K562 (cell line): ENCODE measurements at regions not wholly inside any gene's neighbourhood (a gene's known extent, or its start where the extent isn't known, plus 50 kb on each side); places are given as distances from the start of the nearest gene placed in this dataset.

Experiments
- ATAC-seq: fragments of 200-7000 bp; cut with Tn5 transposase; 3 replicates; pipeline ENCODE4 v1.9.1; 2020; ENCODE audit warnings: moderate library complexity
- BruUV-seq: library from RNA; stranded (reverse); fragments of 400-500 nt; replicated peaks from 2 replicates; lab custom pipeline; 2021; lab: Mats Ljungman, UMichigan
- CTCF ChIA-PET: fragments of 300-600 bp; formaldehyde crosslinking; extraction: SDS; loops from one replicate; lab custom pipeline; 2021; ENCODE audit warnings: low intra/inter-chr PET ratio; lab: Yijun Ruan, JAX
- POLR2A ChIA-PET: fragments of 300-600, 350-650 bp; sonication (Branson Sonifier 250); formaldehyde crosslinking; extraction: SDS; loops from one replicate; lab custom pipeline; 2021; ENCODE audit warnings: antibody characterized with exemption, inconsistent platforms; lab: Yijun Ruan, JAX
- DNase-seq, 4 experiments: peaks; one replicate each; pipeline versions ENCODE4 v3.0.0 to v3.0.0-alpha.2; 2011 to 2018; ENCODE audit warnings: low spot score in 3 of 4, mixed read lengths in 3 of 4; ENCODE audit errors: extremely low read depth in 1 of 4
- FAIRE-seq: peaks from 2 replicates; lab custom pipeline; 2011; peaks lifted over from hg19 to GRCh38; lab: Jason Lieb, UNC
- H2AFZ ChIP-seq: 2 replicates; pipeline ENCODE4 v1.6.0; 2011; ENCODE audit warnings: low read depth, low read length, control low read depth, inconsistent platforms
- H3K27ac ChIP-seq: fragments of 200-600 bp; 3 replicates; pipeline ENCODE4 v1.8.0; 2011; ENCODE audit warnings: low read depth, mild to moderate bottlenecking, control low read depth, inconsistent platforms, low read length, moderate library complexity, mixed read lengths; ENCODE audit errors: extremely low read depth
- H3K27me3 ChIP-seq, 2 experiments: fragments of 300-600 bp in 1 of 2; 2 replicates in 1 of 2; 3 replicates in 1 of 2; pipeline versions ENCODE4 v1.6.0 to v1.8.0; 2011; ENCODE audit warnings: inconsistent platforms in 2 of 2, low read length in 2 of 2, mild to moderate bottlenecking in 1 of 2, mixed read lengths in 1 of 2, moderate library complexity in 1 of 2; ENCODE audit not compliant: control insufficient read depth in 2 of 2, insufficient read depth in 2 of 2
- H3K36me3 ChIP-seq: fragments of 300-600 bp; 3 replicates; pipeline ENCODE4 v1.8.0; 2011; ENCODE audit warnings: mild to moderate bottlenecking, low read length, inconsistent platforms; ENCODE audit not compliant: control insufficient read depth, insufficient read depth
- H3K4me1 ChIP-seq, 2 experiments: fragments of 200-600 bp in 1 of 2; replicated peaks in 1 of 2; 2 replicates in 1 of 2; 3 replicates in 1 of 2; pipeline versions ENCODE4 v1.5.1 to v1.8.0; 2011; ENCODE audit warnings: inconsistent platforms in 2 of 2, low read length in 2 of 2, mild to moderate bottlenecking in 1 of 2, mixed read lengths in 1 of 2, moderate library complexity in 1 of 2; ENCODE audit not compliant: control insufficient read depth in 2 of 2, insufficient read depth in 2 of 2
- H3K4me2 ChIP-seq: 2 replicates; pipeline ENCODE4 v1.6.1; 2011; ENCODE audit warnings: low read length, control low read depth, inconsistent platforms, mixed read lengths; ENCODE audit not compliant: insufficient read depth
- H3K4me3 ChIP-seq: fragments of 200-600 bp; sonication (generic), shearing (Covaris generic); 2 replicates; pipeline ENCODE4 v1.5.1; 2016; ENCODE audit warnings: control low read depth, inconsistent platforms
- H3K79me2 ChIP-seq: fragments of 200-600 bp; 3 replicates; pipeline ENCODE4 v1.8.0; 2011; ENCODE audit warnings: low read length, inconsistent platforms; ENCODE audit not compliant: control insufficient read depth, insufficient read depth
- H3K9ac ChIP-seq, 2 experiments: 2 replicates each; pipeline versions ENCODE4 v1.6.0 to v1.6.1; 2011; ENCODE audit warnings: low read depth in 2 of 2, low read length in 2 of 2, control low read depth in 1 of 2, inconsistent platforms in 1 of 2, mild to moderate bottlenecking in 1 of 2, mixed read lengths in 1 of 2; ENCODE audit not compliant: insufficient read depth in 1 of 2
- H3K9me1 ChIP-seq: one replicate; pipeline ENCODE4 v1.6.0; 2011; ENCODE audit warnings: inconsistent platforms, mild to moderate bottlenecking, low read length, moderate library complexity; ENCODE audit not compliant: control insufficient read depth, insufficient read depth
- H3K9me3 ChIP-seq: replicated peaks from 2 replicates; pipeline ENCODE4 v1.5.1; 2011; ENCODE audit warnings: low read depth, low read length, inconsistent platforms; ENCODE audit not compliant: control insufficient read depth, insufficient read depth
- H4K20me1 ChIP-seq: replicated peaks from 2 replicates; pipeline ENCODE4 v1.6.1; 2011; ENCODE audit warnings: low read length, inconsistent platforms, mixed read lengths; ENCODE audit not compliant: control insufficient read depth, insufficient read depth
- CSDE1 ChIP-seq, 2 experiments: fragments of 450-650 bp; IDR thresholded peaks; 2 replicates each; pipeline ENCODE4 v1.6.1; 2016; ENCODE audit warnings: mild to moderate bottlenecking in 1 of 2
- DACH1 ChIP-seq: fragments of 450-650 bp; IDR thresholded peaks from 2 replicates; pipeline ENCODE4 v1.6.1; 2018; ENCODE audit not compliant: partially characterized antibody
- JUND ChIP-seq, 2 experiments: IDR thresholded peaks; 2 replicates in 1 of 2; 3 replicates in 1 of 2; pipeline ENCODE4 v1.6.1; 2011; ENCODE audit warnings: borderline replicate concordance in 2 of 2, low read depth in 2 of 2, low read length in 2 of 2, improper control_type of control experiment in 1 of 2, missing biosample characterization in 1 of 2, missing genetic modification characterization in 1 of 2, missing genetic modification reagents in 1 of 2
- ZNF277 ChIP-seq: fragments of 250-450 bp; sonication (Bioruptor Pico); IDR thresholded peaks from 2 replicates; pipeline ENCODE4 v1.8.0; 2022; ENCODE audit warnings: inconsistent platforms, mild to moderate bottlenecking, moderate library complexity, borderline replicate concordance
- ZNF766 ChIP-seq: fragments of 200-800 bp; sonication (Bioruptor generic); conservative IDR thresholded peaks from 2 replicates; pipeline ENCODE4 v1.6.1; 2016; ENCODE audit warnings: missing genetic modification characterization, missing compliant biosample characterization
- WGBS: fragments of 100-300 bp; shearing (Covaris generic); methylation state at CpG from one replicate; pipeline ENCODE4 v1.1.6; 2016; ENCODE audit warnings: low coverage, mixed read lengths; ENCODE audit not compliant: insufficient coverage; ENCODE audit errors: missing lambda C conversion rate; 5-methylcytosine and 5-hydroxymethylcytosine counted together
- in situ Hi-C: fragments of 300-500 bp; cut with MboI; formaldehyde crosslinking; loops from 4 replicates; pipeline ENCODE4 v1.15.0; 2018; ENCODE audit warnings: inconsistent platforms, mixed read lengths
- intact Hi-C: fragments of 100-400 bp; cut with micrococcal nuclease; formaldehyde crosslinking; loops from 2 replicates; pipeline ENCODE4 v1.14.2; 2022

- Histone ChIP-seq H3K79me2 (no peaks in the 10 kb centered on the region), H3K4me2 (no peak overlapping the region), H3K9ac (no peak overlapping the region), H4K20me1 (no peaks in the 10 kb centered on the region), H2AFZ (no peak overlapping the region), H3K27me3 (no peaks in the 10 kb centered on the region), H3K9me3 (no peaks in the 10 kb centered on the region), H3K36me3 (no peaks in the 10 kb centered on the region), H3K4me3 (no peak overlapping the region), H3K9me1 (no peaks in the 10 kb centered on the region), H3K27ac (no peak overlapping the region), H3K4me1 (no peaks in the 10 kb centered on the region)
- FAIRE-seq (no peak), DNase-seq (no peak), ATAC-seq (no peak)
- ChIA-PET POLR2A (no interaction called here), CTCF (no interaction called here)
- WGBS: 0% methylated on average over 6 of the region's 6 CpGs
- in situ Hi-C loops (no loop called here), intact Hi-C loops (no loop called here)
- BruUV-seq: no TSS peak
- TF ChIP-seq JUND (IDR thresholded peaks at IDR 0.05; ENCODE audit: borderline replicate concordance, low read depth, low read length) (no peak), JUND (tag; IDR thresholded peaks at IDR 0.05; ENCODE audit: borderline replicate concordance, low read depth, low read length) (no peak), CSDE1 (IDR thresholded peaks at IDR 0.05) (no peak), DACH1 (no peak), ZNF766 (CRISPR knock-in tag) (no peak), ZNF277 (CRISPR knock-in tag) (no peak)
Observed at GRCh38 chr3:144128108-144128892, 156.7 kb downstream of the DIPK2A start.
